H1 (cell line): ENCODE measurements at regions not wholly inside any gene's neighbourhood (a gene's known extent, or its start where the extent isn't known, plus 50 kb on each side); places are given as distances from the start of the nearest gene placed in this dataset.

Experiments
- CTCF ChIA-PET: fragments of 300-600 bp; sonication (Branson Sonifier 250); formaldehyde crosslinking; loops from one replicate; lab custom pipeline; 2021; ENCODE audit not compliant: partially characterized antibody; lab: Charles Lee
- POLR2A ChIA-PET: fragments of 300-600 bp; sonication (Branson Sonifier 250); formaldehyde crosslinking; loops from one replicate; lab custom pipeline; 2021; ENCODE audit warnings: inconsistent platforms; ENCODE audit not compliant: partially characterized antibody; lab: Charles Lee
- DNase-seq, 2 experiments: peaks; one replicate each; pipeline versions ENCODE4 v3.0.0 to v3.0.0-alpha.2; 2010 to 2022; ENCODE audit warnings: low spot score in 2 of 2, low read depth in 1 of 2, mixed read lengths in 1 of 2
- FAIRE-seq: peaks from 2 replicates; lab custom pipeline; 2011; peaks lifted over from hg19 to GRCh38; lab: Jason Lieb, UNC
- H2AFZ ChIP-seq: 2 replicates; pipeline ENCODE4 v1.8.1; 2012; ENCODE audit warnings: low read length, inconsistent platforms
- H2AK5ac ChIP-seq: 2 replicates; pipeline ENCODE4 v1.6.1; 2013; ENCODE audit warnings: low read depth, low read length
- H2BK120ac ChIP-seq: replicated peaks from 2 replicates; pipeline ENCODE3; 2013; ENCODE audit warnings: low read depth, low read length, inconsistent platforms
- H2BK12ac ChIP-seq: 2 replicates; pipeline ENCODE4 v1.6.1; 2013; ENCODE audit warnings: low read depth, low read length
- H2BK15ac ChIP-seq: 2 replicates; pipeline ENCODE4 v1.6.1; 2013; ENCODE audit warnings: low read length
- H2BK20ac ChIP-seq: 2 replicates; pipeline ENCODE4 v1.6.1; 2013; ENCODE audit warnings: low read length
- H2BK5ac ChIP-seq: 2 replicates; pipeline ENCODE4 v1.6.1; 2013; ENCODE audit warnings: low read depth, low read length
- H3K14ac ChIP-seq: 2 replicates; pipeline ENCODE4 v1.6.1; 2013; ENCODE audit warnings: inconsistent platforms; ENCODE audit not compliant: insufficient read length
- H3K18ac ChIP-seq: 2 replicates; pipeline ENCODE4 v1.6.1; 2013; ENCODE audit warnings: low read length; ENCODE audit errors: extremely low read depth
- H3K23ac ChIP-seq: 2 replicates; pipeline ENCODE4 v1.6.1; 2013; ENCODE audit warnings: inconsistent platforms; ENCODE audit not compliant: insufficient read length
- H3K23me2 ChIP-seq: 2 replicates; pipeline ENCODE4 v1.6.1; 2013; ENCODE audit warnings: low read depth, low read length
- H3K27ac ChIP-seq: 2 replicates; pipeline ENCODE4 v1.6.1; 2011; ENCODE audit warnings: low read depth, low read length, inconsistent platforms
- H3K27me3 ChIP-seq, 4 experiments: replicated peaks in 1 of 4; 1 replicate in 1 of 4; 2 replicates in 3 of 4; pipeline versions ENCODE4 v1.6.1 to v1.8.1; 2011 to 2013; ENCODE audit warnings: low read length in 3 of 4, mild to moderate bottlenecking in 3 of 4, inconsistent platforms in 2 of 4, mixed read lengths in 2 of 4, moderate library complexity in 1 of 4; ENCODE audit not compliant: control insufficient read depth in 3 of 4, insufficient read depth in 3 of 4; ENCODE audit errors: extremely low read depth in 1 of 4
- H3K36me3 ChIP-seq, 4 experiments: 2 replicates each; pipeline versions ENCODE4 v1.6.1 to v1.8.1; 2011 to 2013; ENCODE audit warnings: mild to moderate bottlenecking in 4 of 4, low read length in 3 of 4, moderate library complexity in 2 of 4, control low read depth in 1 of 4, inconsistent platforms in 1 of 4; ENCODE audit not compliant: insufficient read depth in 4 of 4, control insufficient read depth in 2 of 4
- H3K4ac ChIP-seq: replicated peaks from 2 replicates; pipeline ENCODE3; 2013; ENCODE audit warnings: low read length, low read depth, mixed read lengths, inconsistent platforms; ENCODE audit not compliant: insufficient read length
- H3K4me1 ChIP-seq, 4 experiments: replicated peaks in 1 of 4; 1 replicate in 1 of 4; 2 replicates in 3 of 4; pipeline versions ENCODE4 v1.6.1 to v1.8.1; 2011 to 2013; ENCODE audit warnings: low read length in 3 of 4, inconsistent platforms in 2 of 4, mixed read lengths in 1 of 4; ENCODE audit not compliant: insufficient read depth in 4 of 4, control insufficient read depth in 3 of 4
- H3K4me2 ChIP-seq, 2 experiments: 2 replicates each; pipeline versions ENCODE4 v1.6.1 to v1.8.1; 2011 to 2013; ENCODE audit warnings: low read depth in 2 of 2, low read length in 2 of 2, control low read depth in 1 of 2, inconsistent platforms in 1 of 2, mild to moderate bottlenecking in 1 of 2; ENCODE audit not compliant: insufficient read depth in 1 of 2
- H3K4me3 ChIP-seq, 4 experiments: fragments of 200-600, 300-600 bp in 1 of 4; sonication (generic), shearing (Covaris generic), sonication (Bioruptor Twin) in 1 of 4; 2 replicates each; pipeline versions ENCODE4 v1.5.1 to v1.8.1; 2011 to 2016; ENCODE audit warnings: low read length in 4 of 4, low read depth in 3 of 4, control low read depth in 2 of 4, inconsistent platforms in 2 of 4, mild to moderate bottlenecking in 2 of 4, mixed read lengths in 1 of 4, moderate library complexity in 1 of 4; ENCODE audit not compliant: insufficient read depth in 2 of 4; ENCODE audit errors: extremely low read depth in 1 of 4
- H3K56ac ChIP-seq: replicated peaks from 2 replicates; pipeline ENCODE3; 2013; ENCODE audit warnings: low read depth, mild to moderate bottlenecking, mixed read lengths, low read length, inconsistent platforms; ENCODE audit not compliant: insufficient read length
- H3K79me1 ChIP-seq: 2 replicates; pipeline ENCODE4 v1.6.1; 2013; ENCODE audit warnings: low read depth, low read length, control low read depth
- H3K79me2 ChIP-seq, 2 experiments: 2 replicates each; pipeline versions ENCODE4 v1.6.1 to v1.8.1; 2012 to 2013; ENCODE audit warnings: low read length in 2 of 2, mild to moderate bottlenecking in 2 of 2, inconsistent platforms in 1 of 2; ENCODE audit not compliant: insufficient read depth in 2 of 2, control insufficient read depth in 1 of 2
- H3K9ac ChIP-seq, 4 experiments: replicated peaks in 1 of 4; 1 replicate in 1 of 4; 2 replicates in 3 of 4; pipeline versions ENCODE4 v1.6.1 to v1.8.1; 2011 to 2013; ENCODE audit warnings: low read depth in 3 of 4, low read length in 3 of 4, control low read depth in 2 of 4, mild to moderate bottlenecking in 2 of 4, moderate library complexity in 2 of 4, inconsistent platforms in 1 of 4; ENCODE audit errors: extremely low read depth in 1 of 4
- H3K9me3 ChIP-seq, 2 experiments: 2 replicates each; pipeline versions ENCODE4 v1.6.1 to v1.8.1; 2012 to 2013; ENCODE audit warnings: mild to moderate bottlenecking in 2 of 2, moderate library complexity in 2 of 2, control low read depth in 1 of 2, inconsistent platforms in 1 of 2, low read depth in 1 of 2, low read length in 1 of 2, mixed read lengths in 1 of 2; ENCODE audit not compliant: insufficient read depth in 2 of 2
- H4K20me1 ChIP-seq, 2 experiments: replicated peaks in 1 of 2; 2 replicates each; pipeline versions ENCODE3 to v1.8.1; 2011 to 2013; ENCODE audit warnings: inconsistent platforms in 2 of 2, low read length in 2 of 2, mild to moderate bottlenecking in 1 of 2; ENCODE audit not compliant: insufficient read depth in 2 of 2, control insufficient read depth in 1 of 2
- H4K5ac ChIP-seq: 2 replicates; pipeline ENCODE4 v1.6.1; 2013; ENCODE audit warnings: low read length, low read depth, mixed read lengths, inconsistent platforms; ENCODE audit not compliant: insufficient read length
- H4K8ac ChIP-seq: 2 replicates; pipeline ENCODE4 v1.8.0; 2013; ENCODE audit warnings: mild to moderate bottlenecking, moderate library complexity, low read length, inconsistent platforms; ENCODE audit not compliant: insufficient read depth; ENCODE audit errors: extremely low read depth
- H4K91ac ChIP-seq: replicated peaks from 2 replicates; pipeline ENCODE3; 2013; ENCODE audit warnings: low read length, mixed read lengths, inconsistent platforms; ENCODE audit not compliant: insufficient read length
- CHD1 ChIP-seq: IDR thresholded peaks from 2 replicates; pipeline ENCODE4 v1.6.1; 2012; ENCODE audit warnings: low read depth, low read length, improper control_type of control experiment
- CHD2 ChIP-seq: IDR thresholded peaks from 2 replicates; pipeline ENCODE4 v1.6.1; 2012; ENCODE audit warnings: low read length, improper control_type of control experiment
- E2F6 ChIP-seq: IDR thresholded peaks from 2 replicates; pipeline ENCODE4 v1.6.1; 2012; ENCODE audit warnings: inconsistent platforms
- NRF1 ChIP-seq: IDR thresholded peaks from 2 replicates; pipeline ENCODE4 v1.6.1; 2011; ENCODE audit warnings: mild to moderate bottlenecking, low read depth, low read length, improper control_type of control experiment
- POLR2AphosphoS5 ChIP-seq: IDR thresholded peaks from 2 replicates; pipeline ENCODE4 v1.6.1; 2011; ENCODE audit warnings: low read depth, low read length
- SIRT6 ChIP-seq: IDR thresholded peaks from one replicate; pipeline ENCODE4 v1.7.1; 2012; ENCODE audit warnings: low read length, inconsistent platforms
- SIX5 ChIP-seq: IDR thresholded peaks from 2 replicates; pipeline ENCODE4 v1.6.1; 2011; ENCODE audit warnings: mild to moderate bottlenecking, low read depth, low read length
- SP4 ChIP-seq: IDR thresholded peaks from 2 replicates; pipeline ENCODE4 v1.6.1; 2012; ENCODE audit warnings: low read length, inconsistent platforms

GRCh38 chr6:164812706-164813105 lies 496.7 kb downstream of the C6orf118 start:
- Histone ChIP-seq H4K8ac (no peak overlapping the region), H3K79me2 (no peaks in the 10 kb centered on the region), H2BK20ac (no peak overlapping the region), H3K4me3 (no peak overlapping the region), H4K91ac (no peak overlapping the region), H3K9me3 (peaks cover 14 to 28% of the 10 kb centered on the region in 2 experiments), H2AK5ac (no peak overlapping the region), H3K27me3 (no peaks in the 10 kb centered on the region), H3K4me2 (no peak overlapping the region), H3K79me1 (no peaks in the 10 kb centered on the region), H3K36me3 (no peaks in the 10 kb centered on the region), H2BK15ac (no peak overlapping the region), H3K23me2 (no peaks in the 10 kb centered on the region), H3K14ac (no peak overlapping the region), H2BK5ac (no peak overlapping the region), H3K56ac (no peak overlapping the region), H3K4ac (no peak overlapping the region), H4K5ac (no peak overlapping the region), H3K4me1 (no peaks in the 10 kb centered on the region), H3K9ac (no peak overlapping the region), H3K27ac (no peak overlapping the region), H3K18ac (no peak overlapping the region), H2AFZ (no peak overlapping the region), H2BK12ac (no peak overlapping the region), H3K23ac (no peak overlapping the region), H4K20me1 (no peaks in the 10 kb centered on the region), H2BK120ac (no peak overlapping the region)
- FAIRE-seq = no peak
- DNase-seq = no peak
- POLR2A ChIA-PET = no interaction called here
- CTCF ChIA-PET = interaction anchor here (1.5 to 2.4 kb wide), 2 partner anchors 10 to 14 kb away, joined by 3 to 8 read pairs; no protein-coding TSS in a partner anchor
- TF ChIP-seq SP4 (no peak), CHD1 (no peak), SIRT6 (no peak), NRF1 (no peak), CHD2 (no peak), E2F6 (no peak), POLR2AphosphoS5 (no peak), SIX5 (no peak)
